HG02870 (cell line): ENCODE measurements at regions not wholly inside any gene's neighbourhood (a gene's known extent, or its start where the extent isn't known, plus 50 kb on each side); places are given as distances from the start of the nearest gene placed in this dataset.

ENCODE experiments used
- ATAC-seq: cut with Tn5 transposase; IDR thresholded peaks from one replicate; pipeline ENCODE4 v1.9.1; 2021; ENCODE audit warnings: mild to moderate bottlenecking, moderate library complexity; ENCODE audit not compliant: unreplicated experiment

GRCh38 chr1:104440011-104440410 lies 690.3 kb downstream of the AMY1C start:
- no peak for ATAC-seq

- ATAC-seq, result no peak
Measured at GRCh38 chr1:104456724-104457123, 707.0 kb downstream of the AMY1C start.

- ATAC-seq, result no peak
Measured at GRCh38 chr1:104459886-104460285, 710.2 kb downstream of the AMY1C start.

- ATAC-seq, result no peak
Measured at GRCh38 chr1:104460880-104461279, 711.2 kb downstream of the AMY1C start.

GRCh38 chr1:104463126-104463697 lies 713.5 kb downstream of the AMY1C start:
- ATAC-seq, result no peak

GRCh38 chr1:104466068-104466467 lies 716.4 kb downstream of the AMY1C start:
- no peak for ATAC-seq

- no peak for ATAC-seq
Measured at GRCh38 chr1:104467590-104467989, 717.9 kb downstream of the AMY1C start.

GRCh38 chr1:104468282-104468681 lies 718.6 kb downstream of the AMY1C start:
- no peak for ATAC-seq

- ATAC-seq, result no peak
Measured at GRCh38 chr1:104476126-104476525, 726.4 kb downstream of the AMY1C start.

- ATAC-seq, result no peak
Measured at GRCh38 chr1:104488296-104489015, 738.8 kb downstream of the AMY1C start.

- ATAC-seq, result no peak
Measured at GRCh38 chr1:104526158-104526795, 776.6 kb downstream of the AMY1C start.

GRCh38 chr1:104531990-104532389 lies 782.3 kb downstream of the AMY1C start:
- no peak for ATAC-seq

GRCh38 chr1:104574620-104575019 lies 824.9 kb downstream of the AMY1C start:
- no peak for ATAC-seq

- ATAC-seq, result peak; percentile 45
Measured at GRCh38 chr1:104592926-104593325, 843.2 kb downstream of the AMY1C start.

GRCh38 chr1:104593413-104594187 lies 843.9 kb downstream of the AMY1C start:
- peak; percentile 53 for ATAC-seq

GRCh38 chr1:104617474-104617873 lies 867.8 kb downstream of the AMY1C start:
- ATAC-seq, result no peak

GRCh38 chr1:104621221-104621620 lies 871.5 kb downstream of the AMY1C start:
- ATAC-seq, result no peak

GRCh38 chr1:104624538-104624937 lies 874.8 kb downstream of the AMY1C start:
- ATAC-seq, result no peak

GRCh38 chr1:104629589-104629988 lies 879.9 kb downstream of the AMY1C start:
- no peak for ATAC-seq

- ATAC-seq, result no peak
Measured at GRCh38 chr1:104630567-104631149, 881.0 kb downstream of the AMY1C start.

- no peak for ATAC-seq
Measured at GRCh38 chr1:104636581-104636980, 886.9 kb downstream of the AMY1C start.
